HCT116 (cell line): ENCODE measurements at regions not wholly inside any gene's neighbourhood (a gene's known extent, or its start where the extent isn't known, plus 50 kb on each side); places are given as distances from the start of the nearest gene placed in this dataset.

ENCODE experiments used
- ATAC-seq: fragments of 200-7000 bp; cut with Tn5 transposase; 2 replicates; pipeline ENCODE4 v1.9.1; 2020; ENCODE audit warnings: mild to moderate bottlenecking, moderate library complexity
- BruUV-seq: library from RNA; stranded (reverse); fragments of 400-500 nt; replicated peaks from 2 replicates; lab custom pipeline; 2021; lab: Mats Ljungman, UMichigan
- CTCF ChIA-PET: fragments of 300-600 bp; sonication (Branson Sonifier 250); formaldehyde crosslinking; loops from one replicate; lab custom pipeline; 2021; ENCODE audit warnings: antibody characterized with exemption; lab: Charles Lee
- POLR2A ChIA-PET: fragments of 300-600, 350-600 bp; sonication (Branson Sonifier 250); formaldehyde crosslinking; loops from one replicate; lab custom pipeline; 2021; ENCODE audit warnings: antibody characterized with exemption; lab: Charles Lee
- RAD21 ChIA-PET, 2 experiments: fragments of 300-600 bp; sonication (Branson Sonifier 250); formaldehyde crosslinking; loops; one replicate each; lab custom pipeline; 2023; ENCODE audit warnings: low total read pairs in 2 of 2; ENCODE audit not compliant: uncharacterized antibody in 2 of 2, unreplicated experiment in 2 of 2, low non-redundant PET in 1 of 2; lab: Charles Lee
- DNase-seq: peaks from one replicate; pipeline ENCODE4 v3.0.0-alpha.2; 2010; ENCODE audit warnings: low read depth, low spot score
- H2AFZ ChIP-seq: fragments of 200-600 bp; shearing (Covaris generic), sonication (generic); 2 replicates; pipeline ENCODE4 v1.6.1; 2017; ENCODE audit warnings: low read depth, mixed run types, mixed read lengths, antibody characterized with exemption, low read length; ENCODE audit not compliant: poor library complexity, severe bottlenecking
- H3K27ac ChIP-seq: 2 replicates; pipeline ENCODE4 v1.5.1; 2012; ENCODE audit warnings: low read depth, low read length
- H3K27me3 ChIP-seq: fragments of 200-600 bp; sonication (generic); 2 replicates; pipeline ENCODE4 v1.6.1; 2016; ENCODE audit warnings: mixed run types, low read length, mixed read lengths; ENCODE audit not compliant: insufficient read depth
- H3K36me3 ChIP-seq, 2 experiments: fragments of 200-500 bp in 1 of 2; fragments of 200-600 bp in 1 of 2; sonication (Bioruptor generic) in 1 of 2; sonication (generic) in 1 of 2; 2 replicates each; pipeline versions ENCODE4 v1.5.1 to v1.6.1; 2014 to 2016; ENCODE audit warnings: low read length in 2 of 2, inconsistent platforms in 1 of 2, mixed read lengths in 1 of 2, mixed run types in 1 of 2; ENCODE audit not compliant: insufficient read depth in 2 of 2, control insufficient read depth in 1 of 2
- H3K4me1 ChIP-seq, 2 experiments: fragments of 200-600 bp in 1 of 2; sonication (generic) in 1 of 2; 2 replicates each; pipeline versions ENCODE4 v1.5.1 to v1.6.1; 2012 to 2017; ENCODE audit warnings: low read length in 2 of 2, inconsistent platforms in 1 of 2, mild to moderate bottlenecking in 1 of 2, mixed read lengths in 1 of 2, mixed run types in 1 of 2, moderate library complexity in 1 of 2; ENCODE audit not compliant: insufficient read depth in 2 of 2, control insufficient read depth in 1 of 2
- H3K4me2 ChIP-seq: fragments of 200-600 bp; sonication (generic); 2 replicates; pipeline ENCODE4 v1.6.1; 2017; ENCODE audit warnings: mixed run types, low read length, mixed read lengths
- H3K4me3 ChIP-seq, 2 experiments: fragments of 200-600 bp in 1 of 2; sonication (generic) in 1 of 2; replicated peaks in 1 of 2; 2 replicates each; pipeline ENCODE4 v1.5.1; 2011 to 2016; ENCODE audit warnings: low read length in 2 of 2, control low read depth in 1 of 2, low read depth in 1 of 2, mild to moderate bottlenecking in 1 of 2, mixed read lengths in 1 of 2, mixed run types in 1 of 2
- H3K79me2 ChIP-seq: fragments of 200-600 bp; sonication (generic); 2 replicates; pipeline ENCODE4 v1.6.1; 2017; ENCODE audit warnings: mild to moderate bottlenecking, mixed run types, low read length, moderate library complexity, mixed read lengths; ENCODE audit not compliant: insufficient read depth
- H3K9ac ChIP-seq: fragments of 200-600 bp; sonication (generic); 2 replicates; pipeline ENCODE4 v1.6.1; 2016; ENCODE audit warnings: low read length, mixed read lengths
- H3K9me2 ChIP-seq: fragments of 200-600 bp; sonication (generic), shearing (Covaris generic); 2 replicates; pipeline ENCODE4 v1.6.1; 2017; ENCODE audit warnings: mixed run types, mild to moderate bottlenecking, moderate library complexity; ENCODE audit not compliant: insufficient read depth
- H3K9me3 ChIP-seq, 2 experiments: fragments of 200-500 bp in 1 of 2; fragments of 200-600 bp in 1 of 2; sonication (Bioruptor generic) in 1 of 2; sonication (generic) in 1 of 2; 2 replicates each; pipeline ENCODE4 v1.6.1; 2014 to 2017; ENCODE audit warnings: low read length in 2 of 2, mixed read lengths in 2 of 2, inconsistent platforms in 1 of 2, low read depth in 1 of 2, mild to moderate bottlenecking in 1 of 2, mixed run types in 1 of 2, moderate library complexity in 1 of 2; ENCODE audit not compliant: control insufficient read depth in 1 of 2, insufficient read depth in 1 of 2
- H4K20me1 ChIP-seq: fragments of 200-600 bp; sonication (generic), shearing (Covaris generic); 2 replicates; pipeline ENCODE4 v1.6.1; 2017; ENCODE audit warnings: mixed run types, mild to moderate bottlenecking, moderate library complexity; ENCODE audit not compliant: insufficient read depth
- CBX3 ChIP-seq: IDR thresholded peaks from 2 replicates; pipeline ENCODE4 v1.6.1; 2012; ENCODE audit warnings: low read depth
- EZH2phosphoT487 ChIP-seq: fragments of 200-600 bp; IDR thresholded peaks from 2 replicates; pipeline ENCODE4 v1.6.1; 2018; ENCODE audit warnings: antibody characterized with exemption, borderline replicate concordance
- FOSL1 ChIP-seq: IDR thresholded peaks from 2 replicates; pipeline ENCODE4 v1.6.1; 2012; ENCODE audit warnings: low read depth
- JUND ChIP-seq: IDR thresholded peaks from 2 replicates; pipeline ENCODE4 v1.6.1; 2012
- POLR2A ChIP-seq: IDR thresholded peaks from 2 replicates; pipeline ENCODE4 v1.7.0; 2011; ENCODE audit warnings: borderline replicate concordance; ENCODE audit not compliant: insufficient read depth, insufficient read length; ENCODE audit errors: extremely low read depth
- SP1 ChIP-seq: IDR thresholded peaks from 2 replicates; pipeline ENCODE4 v1.6.1; 2012; ENCODE audit warnings: low read depth
- SRF ChIP-seq: IDR thresholded peaks from 2 replicates; pipeline ENCODE4 v1.6.1; 2012; ENCODE audit warnings: low read depth
- ZBTB33 ChIP-seq: IDR thresholded peaks from 2 replicates; pipeline ENCODE4 v1.6.1; 2011; ENCODE audit warnings: mild to moderate bottlenecking, low read length, moderate library complexity; ENCODE audit not compliant: insufficient replicate concordance; ENCODE audit errors: extremely low read depth
- intact Hi-C: fragments of 100-400 bp; cut with micrococcal nuclease; formaldehyde crosslinking; loops from 2 replicates; pipeline ENCODE4 v1.10.0; 2022
- TF ChIP-seq, protein P1 (sequence below): IDR thresholded peaks from 2 replicates; pipeline ENCODE4 v1.6.1; 2012
- TF ChIP-seq, protein P2 (sequence below), 3 experiments: fragments of 200-600 bp in 1 of 3; sonication (generic) in 1 of 3; IDR thresholded peaks in 2 of 3; conservative IDR thresholded peaks in 1 of 3; 2 replicates each; pipeline ENCODE4 v1.5.1; 2012 to 2017; ENCODE audit warnings: low read depth in 2 of 3, low read length in 2 of 3, antibody characterized with exemption in 1 of 3, borderline replicate concordance in 1 of 3, control low read depth in 1 of 3, mild to moderate bottlenecking in 1 of 3, mixed read lengths in 1 of 3, mixed run types in 1 of 3, moderate library complexity in 1 of 3; ENCODE audit not compliant: insufficient read depth in 1 of 3
- TF ChIP-seq, protein P3 (sequence below): IDR thresholded peaks from 2 replicates; pipeline ENCODE4 v1.6.1; 2012

- POLR2A ChIA-PET = no interaction called here
- Histone ChIP-seq H4K20me1 (no peaks in the 10 kb centered on the region), H3K4me3 (no peak overlapping the region), H3K27ac (no peak overlapping the region), H3K9ac (no peak overlapping the region), H3K9me3 (no peaks in the 10 kb centered on the region), H3K36me3 (no peaks in the 10 kb centered on the region), H3K4me1 (no peaks in the 10 kb centered on the region), H3K4me2 (no peak overlapping the region), H3K27me3 (no peaks in the 10 kb centered on the region), H2AFZ (no peak overlapping the region), H3K9me2 (no peaks in the 10 kb centered on the region), H3K79me2 (no peaks in the 10 kb centered on the region)
- RAD21 ChIA-PET = no interaction called here
- CTCF ChIA-PET = no interaction called here
- no peak for TF ChIP-seq EZH2phosphoT487
- TF ChIP-seq SRF = no peak
- no peak for TF ChIP-seq CBX3
- TF ChIP-seq, protein P1, sequence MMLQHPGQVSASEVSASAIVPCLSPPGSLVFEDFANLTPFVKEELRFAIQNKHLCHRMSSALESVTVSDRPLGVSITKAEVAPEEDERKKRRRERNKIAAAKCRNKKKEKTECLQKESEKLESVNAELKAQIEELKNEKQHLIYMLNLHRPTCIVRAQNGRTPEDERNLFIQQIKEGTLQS = no peak
- TF ChIP-seq SP1 = no peak
- no peak for TF ChIP-seq FOSL1
- no peak for TF ChIP-seq ZBTB33
- TF ChIP-seq, protein P2, sequence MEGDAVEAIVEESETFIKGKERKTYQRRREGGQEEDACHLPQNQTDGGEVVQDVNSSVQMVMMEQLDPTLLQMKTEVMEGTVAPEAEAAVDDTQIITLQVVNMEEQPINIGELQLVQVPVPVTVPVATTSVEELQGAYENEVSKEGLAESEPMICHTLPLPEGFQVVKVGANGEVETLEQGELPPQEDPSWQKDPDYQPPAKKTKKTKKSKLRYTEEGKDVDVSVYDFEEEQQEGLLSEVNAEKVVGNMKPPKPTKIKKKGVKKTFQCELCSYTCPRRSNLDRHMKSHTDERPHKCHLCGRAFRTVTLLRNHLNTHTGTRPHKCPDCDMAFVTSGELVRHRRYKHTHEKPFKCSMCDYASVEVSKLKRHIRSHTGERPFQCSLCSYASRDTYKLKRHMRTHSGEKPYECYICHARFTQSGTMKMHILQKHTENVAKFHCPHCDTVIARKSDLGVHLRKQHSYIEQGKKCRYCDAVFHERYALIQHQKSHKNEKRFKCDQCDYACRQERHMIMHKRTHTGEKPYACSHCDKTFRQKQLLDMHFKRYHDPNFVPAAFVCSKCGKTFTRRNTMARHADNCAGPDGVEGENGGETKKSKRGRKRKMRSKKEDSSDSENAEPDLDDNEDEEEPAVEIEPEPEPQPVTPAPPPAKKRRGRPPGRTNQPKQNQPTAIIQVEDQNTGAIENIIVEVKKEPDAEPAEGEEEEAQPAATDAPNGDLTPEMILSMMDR (IDR thresholded peaks at IDR 0.05 in 2 of 3, conservative IDR thresholded peaks at IDR 0.05 in 1 of 3; ENCODE audit: borderline replicate concordance in 1 of 3, insufficient read depth in 1 of 3, low read depth in 2 of 3, low read length in 2 of 3) = no peak
- TF ChIP-seq POLR2A = no peak
- TF ChIP-seq JUND = no peak
- TF ChIP-seq, protein P3, sequence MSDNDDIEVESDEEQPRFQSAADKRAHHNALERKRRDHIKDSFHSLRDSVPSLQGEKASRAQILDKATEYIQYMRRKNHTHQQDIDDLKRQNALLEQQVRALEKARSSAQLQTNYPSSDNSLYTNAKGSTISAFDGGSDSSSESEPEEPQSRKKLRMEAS = no peak
- DNase-seq = no peak
- no TSS peak for BruUV-seq
- intact Hi-C loops = no loop called here
- ATAC-seq = no peak
Observed at GRCh38 chr11:109654091-109654490, 232.1 kb downstream of the C11orf87 start.
